ENCODE measurements at regions not wholly inside any gene's neighbourhood (a gene's known extent, or its start where the extent isn't known, plus 50 kb on each side); places are given as distances from the start of the nearest gene placed in this dataset.
A peak's percentile ranks its signal among the peaks of the same experiment; 100 is the strongest.

DNA sequence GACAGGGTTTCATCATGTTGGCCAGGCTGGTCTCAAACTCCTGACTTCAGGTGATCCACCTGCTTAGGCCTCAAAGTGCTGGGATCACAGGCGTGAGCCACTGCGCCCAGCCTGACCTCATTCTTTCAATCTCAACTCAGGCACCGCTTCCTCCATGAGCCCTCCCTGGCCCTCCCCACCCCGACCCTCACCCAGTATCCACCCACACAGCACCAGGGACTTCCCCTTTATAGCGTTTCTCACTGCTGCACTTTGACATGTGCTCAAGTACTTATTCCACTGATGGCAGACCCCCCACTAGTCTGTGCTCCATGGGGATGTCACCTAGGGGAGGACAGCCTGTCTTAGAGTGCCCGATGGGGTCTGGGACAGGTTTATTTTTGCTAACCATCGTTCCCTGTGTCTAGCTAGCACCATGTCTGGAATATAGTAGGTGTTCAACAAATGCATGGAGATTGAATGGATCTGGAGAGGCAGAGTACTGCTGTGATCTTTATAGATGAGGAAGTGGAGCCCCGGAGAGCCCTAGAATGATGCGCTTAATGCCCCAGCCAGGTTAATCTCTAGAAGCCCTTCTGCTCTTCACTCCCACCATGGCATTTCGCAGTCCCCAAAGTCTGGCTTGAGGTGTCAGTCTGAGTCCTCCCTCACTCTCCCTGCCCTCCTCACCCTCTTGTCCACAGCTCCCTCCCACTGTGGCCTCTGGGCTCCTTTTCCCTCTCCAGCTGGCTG lies 258.8 kb downstream of the RPS24 start:
- no peak for DNase-seq (ENCODE audit: low read depth in 2 of 2, low spot score in 1 of 2)

DNA sequence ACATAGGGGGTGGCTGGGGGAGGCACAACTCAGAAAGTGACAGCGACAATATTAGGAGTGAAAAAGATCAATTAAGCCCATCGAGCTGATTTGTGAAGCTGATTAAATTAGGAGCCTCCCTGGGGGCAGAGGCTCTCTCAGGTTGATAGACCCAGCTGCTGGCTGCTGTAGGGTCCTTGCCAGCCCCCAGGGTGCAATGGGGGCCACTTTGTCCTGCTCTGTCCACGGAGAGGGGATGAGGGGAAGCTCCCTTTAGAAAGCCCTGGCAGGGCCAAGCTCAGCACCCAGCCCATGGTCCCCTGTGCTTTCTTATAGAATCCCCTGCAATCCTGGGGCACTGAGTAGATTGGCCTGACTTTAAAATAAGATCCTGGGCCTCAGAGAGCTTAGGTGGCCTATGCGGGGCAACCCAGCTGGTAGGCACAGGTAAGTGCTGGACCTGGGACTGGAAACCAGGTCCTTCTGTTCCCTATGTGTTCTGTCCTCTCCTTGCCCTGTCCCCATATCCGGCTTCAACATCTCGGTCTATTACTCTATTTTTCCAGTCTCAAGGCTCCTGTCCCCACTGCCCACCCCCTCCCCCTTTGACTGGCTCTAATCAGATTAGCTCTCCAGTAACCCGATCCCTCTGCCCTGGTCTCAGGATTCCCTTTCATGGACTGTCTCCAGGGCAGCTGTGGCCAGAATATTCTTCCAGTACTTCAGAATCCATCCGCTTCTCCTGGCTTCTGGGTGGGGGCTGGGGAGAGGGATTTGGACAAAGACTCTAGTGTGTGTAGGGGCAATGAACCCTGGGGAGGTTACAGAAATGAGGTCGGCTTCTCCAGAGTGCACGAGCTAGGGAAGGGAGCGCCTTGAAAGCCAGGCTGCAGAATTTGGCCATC lies 259.6 kb downstream of the RPS24 start:
- DNase-seq (ENCODE audit: low read depth in 2 of 2, low spot score in 1 of 2) = no peak

DNA sequence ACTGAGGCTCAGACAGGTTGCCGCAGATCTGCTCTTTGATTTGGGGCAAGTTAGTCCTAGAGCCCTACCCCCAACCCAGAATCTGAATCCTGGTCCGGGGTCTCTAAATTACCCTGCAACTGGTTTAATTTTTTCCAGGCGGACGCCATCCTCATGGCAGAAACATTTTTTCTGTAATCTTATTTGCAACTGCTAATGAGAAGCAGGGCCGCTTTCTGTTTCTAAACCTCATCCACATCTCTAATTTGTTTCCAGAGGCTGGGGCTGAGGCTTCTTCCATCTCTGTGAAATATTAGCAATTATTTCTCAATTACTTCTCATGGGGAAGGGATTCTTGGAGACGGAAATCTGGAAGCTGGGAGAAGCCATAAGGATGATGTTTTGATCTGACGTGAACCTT lies 261.6 kb downstream of the RPS24 start:
- no peak for DNase-seq (ENCODE audit: low read depth in 2 of 2, low spot score in 1 of 2)

GRCh38 chr10:78296785-78297184 lies 263.1 kb downstream of the RPS24 start:
- DNase-seq (ENCODE audit: low read depth in 2 of 2, low spot score in 1 of 2) = no peak

GRCh38 chr10:78297997-78298396 lies 264.3 kb downstream of the RPS24 start:
- DNase-seq (ENCODE audit: low read depth in 2 of 2, low spot score in 1 of 2) = no peak

DNA sequence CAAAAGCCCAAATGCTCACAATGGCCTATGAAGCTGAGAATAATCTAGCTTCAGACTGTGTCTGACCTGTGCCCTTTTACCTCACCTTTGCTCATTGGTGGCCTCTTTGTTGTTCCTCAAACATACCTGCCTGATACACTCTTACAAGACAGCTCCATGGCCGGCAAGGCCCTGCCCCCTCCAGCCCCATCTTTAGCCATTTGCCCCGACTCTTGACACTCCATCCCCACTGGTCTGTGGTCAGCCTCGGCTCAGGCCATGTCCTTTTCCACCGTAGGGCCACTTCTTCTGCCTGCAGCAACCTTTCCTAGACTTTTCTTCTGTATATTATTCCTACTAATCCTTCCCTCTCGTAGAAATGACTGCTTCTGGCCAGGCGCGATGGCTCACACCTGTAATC lies 265.2 kb downstream of the RPS24 start:
- no peak for DNase-seq (ENCODE audit: low read depth in 2 of 2, low spot score in 1 of 2)

DNA sequence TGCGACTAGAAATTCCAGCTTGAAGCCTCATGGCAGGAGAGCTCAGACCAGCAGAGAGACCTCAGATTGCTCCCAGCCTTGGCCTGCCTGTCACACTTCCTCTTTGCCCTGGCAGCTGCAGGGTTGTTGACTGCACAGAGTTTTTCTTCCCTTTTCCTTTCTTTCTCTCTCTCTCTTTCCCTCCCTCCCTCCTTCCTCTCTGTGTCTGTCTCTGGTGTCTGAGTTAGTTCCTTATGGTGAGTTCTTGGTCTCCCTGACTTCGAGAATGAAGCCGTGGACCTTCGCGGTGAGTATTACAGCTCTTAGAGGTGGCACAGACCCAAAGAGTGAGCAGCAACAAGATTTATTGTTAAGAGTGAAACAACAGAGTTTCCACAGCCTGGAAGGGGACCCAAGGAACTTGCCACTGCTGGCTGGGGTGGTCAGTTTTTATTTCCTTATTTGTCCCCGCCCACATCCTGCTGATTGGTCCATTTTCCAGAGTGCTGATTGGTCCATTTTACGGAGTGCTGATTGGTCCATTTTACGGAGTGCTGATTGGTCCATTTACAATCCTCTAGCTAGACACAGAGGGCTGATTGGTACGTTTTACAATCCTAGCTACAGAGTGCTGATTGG lies 266.3 kb downstream of the RPS24 start:
- DNase-seq (ENCODE audit: low read depth in 2 of 2, low spot score in 1 of 2) = no peak

DNA sequence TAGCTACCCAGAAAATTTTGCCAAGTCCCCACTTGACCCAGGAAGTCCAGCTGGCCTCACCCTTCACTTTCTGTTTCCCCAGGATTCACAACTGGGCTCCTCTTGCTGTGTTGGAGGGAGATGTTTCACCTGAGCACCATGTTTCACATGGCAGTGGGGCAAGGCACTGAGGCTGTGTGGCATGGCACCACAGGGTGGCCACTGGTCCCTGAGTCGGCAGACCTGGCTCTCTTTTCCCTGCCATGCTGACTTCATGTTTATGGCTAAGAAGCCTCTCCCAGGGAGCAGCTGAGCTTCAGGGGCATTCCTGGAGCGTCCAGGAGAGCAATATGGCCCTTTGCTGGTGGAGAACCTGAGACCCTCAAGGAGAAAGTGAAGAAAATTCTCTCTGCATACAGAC lies 266.9 kb downstream of the RPS24 start:
- no peak for DNase-seq (ENCODE audit: low read depth in 2 of 2, low spot score in 1 of 2)

GRCh38 chr10:78301481-78301880 lies 267.8 kb downstream of the RPS24 start:
- no peak for DNase-seq (ENCODE audit: low read depth in 2 of 2, low spot score in 1 of 2)

- no peak for DNase-seq (ENCODE audit: low read depth in 2 of 2, low spot score in 1 of 2)
Measured at GRCh38 chr10:78301891-78302738, 268.5 kb downstream of the RPS24 start.

DNA sequence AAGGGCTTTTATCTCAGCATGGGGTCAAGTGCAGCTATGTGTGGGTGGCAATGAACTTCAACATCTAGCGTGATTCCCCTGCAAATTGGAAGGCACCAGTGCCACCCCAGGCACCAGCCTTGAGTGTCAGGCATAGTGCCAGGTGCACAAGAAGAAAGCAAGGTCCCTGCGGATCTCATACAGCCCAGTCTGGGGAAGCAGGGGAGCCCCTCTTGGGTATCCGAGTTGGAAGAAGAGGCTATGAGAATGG lies 269.0 kb downstream of the RPS24 start:
- no peak for DNase-seq (ENCODE audit: low read depth in 2 of 2, low spot score in 1 of 2)

GRCh38 chr10:78302989-78303854 lies 269.6 kb downstream of the RPS24 start:
- peak; percentile 88 to 92 for DNase-seq (ENCODE audit: low read depth in 2 of 2, low spot score in 1 of 2)

DNA sequence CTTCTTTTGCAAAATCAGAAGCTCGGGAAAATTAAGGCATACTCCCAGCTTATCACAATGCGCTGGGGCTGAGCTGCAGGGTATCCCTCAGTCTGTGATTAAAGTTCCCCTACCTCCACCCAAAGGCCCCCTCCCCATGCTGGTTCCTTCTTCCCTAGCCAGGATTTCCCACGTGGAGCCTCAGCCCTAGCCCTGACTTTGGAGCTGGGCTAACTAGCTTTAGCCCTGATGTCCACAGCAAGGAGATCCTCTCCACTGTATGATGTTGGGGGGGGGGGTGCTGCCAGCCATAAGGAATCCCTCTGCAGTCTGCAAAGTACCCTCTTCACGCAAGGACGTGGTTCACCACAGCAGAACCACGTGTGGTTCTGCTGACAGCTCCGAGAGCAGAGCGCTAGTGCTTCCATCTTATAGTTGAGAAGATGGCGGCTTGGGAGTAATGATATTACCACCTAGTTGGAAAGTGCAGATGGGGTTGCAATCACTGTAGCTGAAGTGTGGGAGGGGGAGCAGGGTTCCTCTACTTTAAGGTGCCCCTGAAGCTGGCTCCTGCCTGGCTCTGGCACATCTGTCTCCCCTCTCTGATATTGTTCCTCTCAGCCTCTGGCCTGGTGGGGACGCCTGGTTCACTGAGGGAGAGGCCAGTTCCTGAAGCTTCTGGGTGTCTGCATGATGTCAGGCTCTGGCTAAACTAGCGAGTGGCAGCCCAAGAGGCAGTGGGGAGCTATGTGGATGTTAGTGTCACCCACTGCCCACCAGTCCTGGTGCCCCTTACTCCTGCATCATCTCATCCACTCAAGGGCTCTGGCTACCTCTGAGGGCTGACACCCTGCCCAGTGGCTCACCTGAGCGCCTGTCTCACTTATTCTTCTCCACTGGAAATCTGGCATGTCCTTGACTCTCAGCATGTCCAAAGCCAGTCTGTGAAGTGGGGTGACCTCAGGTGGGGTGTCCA lies 270.7 kb downstream of the RPS24 start:
- no peak for DNase-seq (ENCODE audit: low read depth in 2 of 2, low spot score in 1 of 2)

GRCh38 chr10:78305311-78305710 lies 271.6 kb downstream of the RPS24 start:
- no peak for DNase-seq (ENCODE audit: low read depth in 2 of 2, low spot score in 1 of 2)

- no peak for DNase-seq (ENCODE audit: low read depth in 2 of 2, low spot score in 1 of 2)
Measured at GRCh38 chr10:78306358-78306757, 272.7 kb downstream of the RPS24 start.

DNA sequence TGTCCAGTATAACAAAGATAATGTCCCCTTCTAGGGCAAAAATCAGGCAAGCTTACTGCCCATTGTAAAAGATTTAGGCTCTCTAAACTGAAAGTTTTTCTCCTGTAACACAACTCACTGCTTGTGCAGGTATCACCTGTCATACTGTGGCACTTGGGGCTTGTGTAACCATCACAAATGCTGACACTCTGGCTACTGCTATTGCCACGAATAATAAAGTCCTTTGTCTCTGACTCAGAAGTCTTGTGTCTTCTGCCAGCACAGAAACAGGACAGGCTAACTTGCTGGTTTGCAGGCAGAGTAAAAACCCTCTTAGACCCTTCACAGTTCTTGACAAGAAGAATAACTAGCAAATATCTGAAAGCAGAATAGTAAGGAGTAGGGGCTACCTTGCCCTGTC lies 273.9 kb downstream of the RPS24 start:
- no peak for DNase-seq (ENCODE audit: low read depth in 2 of 2, low spot score in 1 of 2)

DNA sequence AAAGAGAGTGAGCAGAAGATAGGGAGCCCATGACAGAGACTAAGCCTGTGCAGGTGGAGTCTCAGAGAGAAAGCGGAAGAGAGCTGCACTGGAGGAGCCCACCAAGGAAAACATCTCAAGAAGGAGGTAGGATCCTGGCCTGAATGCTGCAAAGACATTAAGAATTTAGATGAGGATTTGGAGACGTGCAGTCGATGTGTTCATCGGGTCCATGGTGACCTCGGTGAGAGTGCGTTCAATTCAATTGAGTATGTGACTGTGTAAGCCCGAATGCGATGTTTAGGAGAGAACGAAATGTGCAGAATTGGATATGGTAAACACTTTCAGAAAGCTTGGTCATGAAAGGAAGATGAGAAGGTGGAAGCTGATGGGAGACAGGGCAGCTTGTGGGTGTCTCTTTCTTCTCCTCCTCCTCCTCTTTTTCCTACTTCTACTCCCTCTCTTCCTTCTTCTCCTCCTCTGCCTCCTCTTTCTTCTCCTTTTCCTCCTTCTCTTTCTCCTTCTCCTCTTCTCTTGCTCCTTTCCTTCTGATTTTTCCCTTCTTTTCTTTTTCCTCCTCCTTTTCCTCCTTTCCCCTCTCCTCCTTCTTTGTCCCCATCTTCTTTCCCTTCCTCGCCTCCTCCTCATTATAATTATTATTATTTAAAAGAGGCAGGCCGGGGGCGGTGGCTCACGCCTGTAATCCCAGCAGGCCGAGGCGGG lies 276.0 kb downstream of the RPS24 start:
- DNase-seq (ENCODE audit: low read depth in 2 of 2, low spot score in 1 of 2) = no peak

DNA sequence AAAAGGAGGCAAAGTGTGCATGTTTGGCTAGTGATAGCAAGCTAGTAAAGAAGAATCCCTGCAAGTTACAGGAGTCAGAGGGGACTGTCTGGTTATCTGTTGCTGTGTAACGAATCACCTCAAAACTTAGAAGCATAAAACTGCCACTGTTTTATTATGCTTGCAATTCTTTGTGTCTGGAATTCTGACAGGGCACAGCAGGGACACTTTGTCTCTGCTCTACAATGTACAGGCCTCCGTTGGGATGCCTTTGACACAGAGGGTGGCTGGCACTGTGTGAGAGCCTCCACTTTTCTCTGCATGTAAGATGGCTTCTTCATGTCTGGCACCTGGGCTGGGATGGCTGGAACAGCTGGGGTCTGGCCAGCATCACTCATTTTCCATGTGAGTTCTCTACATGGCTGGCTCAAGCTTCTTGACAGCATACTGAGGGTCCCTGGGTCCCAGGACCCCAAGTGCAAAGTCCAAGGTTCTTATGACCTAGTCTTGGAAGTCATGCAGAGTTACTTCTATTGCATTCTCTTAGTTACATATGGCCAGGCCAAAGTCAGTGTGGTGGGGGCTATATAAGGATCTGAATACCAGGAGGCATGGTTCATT lies 276.9 kb downstream of the RPS24 start:
- no peak for DNase-seq (ENCODE audit: low read depth in 2 of 2, low spot score in 1 of 2)
